ENCODE measurements at regions not wholly inside any gene's neighbourhood (a gene's known extent, or its start where the extent isn't known, plus 50 kb on each side); places are given as distances from the start of the nearest gene placed in this dataset.
"Not testable (repeated sequence)": the region's sequence is repeated elsewhere in the genome, so short reads cannot be mapped to it uniquely, and the experiment has no call there.

DNA sequence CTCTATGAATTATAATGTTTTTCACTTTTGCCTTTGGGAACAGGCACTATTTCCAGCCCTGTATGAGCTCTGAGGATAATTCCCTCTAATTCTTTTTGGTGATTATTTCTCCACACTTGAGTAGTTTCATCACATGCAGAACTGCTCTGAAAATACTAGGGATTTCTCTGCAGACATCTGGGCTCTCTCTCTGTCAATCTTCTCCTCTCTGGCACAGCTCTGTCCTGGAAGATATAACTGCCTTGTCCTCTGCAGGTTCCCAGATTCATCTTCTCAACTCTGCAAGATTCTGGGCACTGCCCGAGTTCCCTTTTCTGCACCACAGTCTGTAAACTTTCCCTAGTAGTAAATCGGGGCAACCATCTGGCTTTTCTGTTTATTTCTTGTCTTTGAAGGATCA is 131.3 kb upstream of the FMN2 start:
- no peak for DNase-seq (ENCODE audit: extremely low read depth, low read depth, low spot score)

DNA sequence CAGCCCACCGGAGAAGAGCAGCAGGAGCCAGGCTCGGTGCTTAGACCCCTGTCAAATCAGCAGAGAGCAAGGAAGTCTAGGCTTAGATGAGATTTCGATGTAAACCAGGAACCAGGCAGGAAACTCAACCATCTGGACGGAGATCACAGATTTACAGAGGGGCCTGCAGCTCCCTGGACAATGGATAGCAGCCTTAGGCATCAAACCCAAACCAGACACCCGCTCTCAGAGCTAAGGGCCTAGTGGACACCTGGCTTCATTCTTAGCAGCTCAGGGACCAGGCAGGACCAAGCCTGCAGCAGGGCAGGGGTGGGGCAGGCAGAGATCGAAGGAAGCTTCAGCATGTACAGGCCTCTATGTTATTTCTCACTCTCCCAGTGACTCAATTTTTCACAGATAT is 127.8 kb upstream of the FMN2 start:
- no peak for DNase-seq (ENCODE audit: extremely low read depth, low read depth, low spot score)

DNA sequence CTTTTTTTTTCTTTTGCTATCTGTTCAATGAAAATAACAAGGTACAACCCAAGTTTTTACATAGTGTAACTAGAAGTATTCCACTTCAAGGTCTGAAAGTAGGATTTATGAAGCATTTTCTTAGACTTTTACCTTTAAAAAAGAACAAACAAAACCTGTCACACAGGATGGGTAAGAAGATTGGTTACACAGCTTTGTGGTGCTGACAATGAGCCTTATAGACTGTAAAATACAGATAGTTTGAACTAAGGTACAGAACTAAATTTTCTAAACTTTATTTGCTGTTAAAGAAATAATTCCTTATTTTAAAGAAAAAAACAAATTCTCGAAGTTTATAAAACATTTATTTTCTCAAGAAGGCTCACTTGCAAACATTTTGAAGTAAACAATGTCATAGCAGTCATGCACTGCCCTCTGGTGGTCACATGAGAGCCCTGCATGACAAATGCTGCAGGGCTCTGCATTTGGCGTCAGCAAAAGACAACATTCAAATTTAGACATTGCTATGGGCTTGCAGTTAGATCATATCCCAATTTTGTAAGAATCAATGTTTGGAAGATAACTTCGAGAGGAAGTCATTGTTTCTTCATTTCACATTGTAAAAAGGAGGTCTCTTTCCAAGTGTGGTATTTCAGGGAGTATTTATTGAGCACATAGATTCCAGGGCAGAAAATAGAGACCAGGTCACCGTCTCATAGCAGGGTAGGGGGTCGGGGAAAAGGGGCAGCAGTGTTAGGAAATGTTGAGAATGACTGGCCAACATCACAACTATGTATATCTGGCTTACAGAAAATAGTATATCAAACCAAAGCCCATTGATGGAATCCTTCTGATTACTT is 115.3 kb upstream of the FMN2 start:
- peak; percentile 25 for DNase-seq (ENCODE audit: extremely low read depth, low read depth, low spot score)

DNA sequence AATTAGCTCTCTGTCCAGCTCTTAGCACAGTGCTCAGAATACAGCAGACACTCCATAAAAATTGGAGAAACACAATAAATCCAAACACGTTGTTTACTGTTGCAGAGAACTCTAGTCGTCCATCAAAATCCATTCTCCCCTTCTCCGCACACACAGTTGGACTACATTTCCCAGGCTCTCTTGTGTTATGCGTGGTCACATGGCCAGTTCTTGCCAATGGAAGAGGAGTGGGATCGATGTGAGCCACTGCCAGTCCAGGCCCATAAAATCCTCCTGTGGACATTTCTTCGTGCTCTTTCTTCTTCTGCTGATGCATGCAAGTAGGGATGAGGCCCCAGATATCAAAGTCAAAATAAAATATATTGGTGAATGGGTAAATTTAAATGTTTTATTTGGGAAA is 114.3 kb upstream of the FMN2 start:
- no peak for DNase-seq (ENCODE audit: extremely low read depth, low read depth, low spot score)

- DNase-seq (ENCODE audit: extremely low read depth, low read depth, low spot score), result no peak
Measured at GRCh38 chr1:239979456-239979855, 112.2 kb upstream of the FMN2 start.

- DNase-seq (ENCODE audit: extremely low read depth, low read depth, low spot score), result no peak
Measured at GRCh38 chr1:239982762-239983161, 108.9 kb upstream of the FMN2 start.

- DNase-seq (ENCODE audit: extremely low read depth, low read depth, low spot score), result no peak
Measured at GRCh38 chr1:239985044-239985443, 106.6 kb upstream of the FMN2 start.

GRCh38 chr1:239987103-239987745 is 104.5 kb upstream of the FMN2 start:
- peak; percentile 25 for DNase-seq (ENCODE audit: extremely low read depth, low read depth, low spot score)

- no peak for DNase-seq (ENCODE audit: extremely low read depth, low read depth, low spot score)
Measured at GRCh38 chr1:239989990-239990389, 101.7 kb upstream of the FMN2 start.

GRCh38 chr1:239992566-239992965 is 99.1 kb upstream of the FMN2 start:
- not testable (repeated sequence) for DNase-seq (ENCODE audit: extremely low read depth, low read depth, low spot score)

DNA sequence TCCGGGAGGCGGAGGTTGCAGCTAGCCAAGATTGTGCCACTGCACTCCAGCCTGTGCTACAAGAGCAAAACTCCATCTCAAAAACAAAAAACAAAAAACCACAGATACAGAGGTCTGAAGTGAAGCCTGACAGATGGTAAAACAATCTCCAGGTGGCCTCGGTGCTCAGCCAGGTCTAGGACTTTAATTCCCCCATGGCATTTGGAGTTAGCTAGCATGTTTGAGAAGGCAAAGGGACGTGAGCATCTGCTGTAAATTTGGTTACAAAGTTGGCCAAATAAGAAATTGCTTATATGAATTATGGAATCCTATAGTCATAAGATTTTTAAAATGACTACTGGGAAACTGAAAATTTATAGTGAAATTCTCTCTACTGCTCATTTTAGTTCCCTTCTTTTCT is 98.3 kb upstream of the FMN2 start:
- DNase-seq (ENCODE audit: extremely low read depth, low read depth, low spot score), result no peak

DNA sequence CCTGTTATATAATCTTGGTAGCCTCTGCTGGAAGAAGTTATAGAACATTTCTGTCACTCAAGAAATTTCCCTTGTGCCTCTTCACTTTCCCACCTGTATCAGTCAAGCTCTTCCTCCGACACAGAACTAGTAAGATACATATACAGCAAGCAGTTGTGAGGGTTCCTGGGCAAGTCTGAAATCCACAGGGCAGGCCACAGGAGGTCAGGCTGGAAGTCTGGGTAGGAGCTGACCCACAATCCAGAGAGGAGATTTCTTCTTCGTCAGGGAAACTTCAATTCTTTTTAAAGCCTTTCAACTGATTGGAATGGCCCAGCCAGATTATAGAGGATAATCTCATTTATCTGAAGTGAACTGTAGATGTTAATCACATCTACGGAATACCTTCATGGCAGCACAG is 96.4 kb upstream of the FMN2 start:
- DNase-seq (ENCODE audit: extremely low read depth, low read depth, low spot score), result no peak

DNA sequence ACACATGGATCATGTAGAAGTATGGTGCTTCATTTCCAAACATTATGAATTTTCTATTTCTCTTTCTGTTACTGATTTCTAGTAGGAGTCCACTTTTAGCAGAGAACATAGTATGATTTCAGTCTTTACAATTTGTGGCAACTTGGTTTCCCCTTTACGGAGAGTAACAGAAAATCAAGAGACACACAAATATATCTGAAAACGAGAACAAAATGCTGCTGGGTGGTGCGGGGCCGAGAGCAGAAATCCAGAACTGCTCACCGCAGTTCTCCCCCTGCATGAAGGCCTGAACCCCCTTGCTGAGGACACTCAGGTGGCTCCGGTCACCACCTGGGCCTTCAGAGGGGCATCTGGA is 94.5 kb upstream of the FMN2 start:
- no peak for DNase-seq (ENCODE audit: extremely low read depth, low read depth, low spot score)

DNA sequence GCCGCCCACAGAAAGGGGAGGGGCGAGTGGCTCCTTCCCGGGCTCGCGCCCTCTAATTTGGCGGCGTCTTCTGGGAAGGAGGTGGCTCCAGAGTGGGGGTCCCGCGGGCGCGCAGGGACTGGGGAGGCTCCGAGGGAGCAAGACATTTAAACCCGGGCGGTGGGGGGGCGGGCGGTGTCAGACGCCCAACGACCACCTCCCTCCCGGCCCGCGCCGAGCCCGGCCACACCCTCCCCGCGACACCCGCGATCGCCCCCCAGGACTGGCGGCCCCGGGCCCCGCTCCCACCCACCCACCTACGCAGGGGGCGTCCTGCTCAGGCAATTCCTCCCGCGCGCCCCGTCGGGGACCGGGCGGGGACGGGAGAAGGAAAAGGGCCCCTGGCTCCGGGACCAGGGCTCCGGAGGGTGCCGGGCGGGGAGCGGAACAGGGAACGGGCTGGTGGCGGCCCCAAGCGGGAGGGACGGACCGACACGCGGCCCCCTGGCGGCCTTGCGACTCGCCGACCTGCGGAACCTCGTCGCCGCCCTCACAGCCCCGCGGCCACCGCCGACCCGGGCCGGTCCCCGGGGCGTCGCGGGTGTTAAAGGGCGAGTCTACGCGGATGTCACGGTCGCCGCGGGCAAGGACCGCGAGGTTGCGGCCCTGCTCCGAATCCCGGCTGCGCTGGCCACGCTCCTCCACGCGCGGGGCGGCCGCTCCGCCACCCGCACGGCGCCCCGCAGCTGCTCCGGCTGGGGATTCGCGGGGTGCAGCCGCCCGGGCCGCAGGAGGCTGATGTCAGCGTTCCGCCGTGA is 94.0 kb upstream of the FMN2 start:
- DNase-seq (ENCODE audit: extremely low read depth, low read depth, low spot score), result no peak

DNA sequence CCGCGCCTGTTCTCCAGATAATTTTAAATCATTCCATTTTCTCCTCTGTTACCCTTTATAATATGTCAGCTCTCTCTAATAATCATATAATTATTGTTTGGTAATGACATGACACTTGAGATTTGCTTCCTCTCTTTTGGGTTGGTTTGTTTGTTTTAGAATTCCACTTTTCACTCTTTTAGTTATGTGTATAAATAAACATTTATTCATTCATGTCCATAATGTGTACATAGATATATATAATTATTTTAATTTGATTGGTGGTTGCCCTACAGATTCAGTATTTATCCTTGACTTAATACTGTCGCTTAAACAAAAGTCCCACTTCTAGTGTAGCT is 93.4 kb upstream of the FMN2 start:
- DNase-seq (ENCODE audit: extremely low read depth, low read depth, low spot score), result no peak

DNA sequence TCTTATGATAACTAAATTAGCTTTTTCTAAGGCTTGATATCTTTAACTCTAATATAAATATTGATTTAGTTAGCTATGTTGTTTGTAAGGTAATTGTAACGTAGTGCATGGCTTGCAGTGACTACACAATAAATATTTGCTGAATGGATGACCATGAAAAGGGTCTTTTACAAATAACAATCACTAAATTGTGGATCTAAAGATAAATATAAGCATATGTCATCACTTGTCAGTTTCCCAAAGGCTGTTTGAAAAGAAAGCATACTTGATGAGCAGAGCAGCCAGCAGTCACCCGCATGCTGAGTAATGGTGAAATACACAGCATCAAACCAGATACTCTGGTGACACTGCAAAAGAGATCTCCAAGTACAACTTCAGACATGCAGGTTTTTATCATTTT is 92.5 kb upstream of the FMN2 start:
- DNase-seq (ENCODE audit: extremely low read depth, low read depth, low spot score), result no peak

- no peak for DNase-seq (ENCODE audit: extremely low read depth, low read depth, low spot score)
Measured at GRCh38 chr1:240000634-240001033, 91.0 kb upstream of the FMN2 start.

DNA sequence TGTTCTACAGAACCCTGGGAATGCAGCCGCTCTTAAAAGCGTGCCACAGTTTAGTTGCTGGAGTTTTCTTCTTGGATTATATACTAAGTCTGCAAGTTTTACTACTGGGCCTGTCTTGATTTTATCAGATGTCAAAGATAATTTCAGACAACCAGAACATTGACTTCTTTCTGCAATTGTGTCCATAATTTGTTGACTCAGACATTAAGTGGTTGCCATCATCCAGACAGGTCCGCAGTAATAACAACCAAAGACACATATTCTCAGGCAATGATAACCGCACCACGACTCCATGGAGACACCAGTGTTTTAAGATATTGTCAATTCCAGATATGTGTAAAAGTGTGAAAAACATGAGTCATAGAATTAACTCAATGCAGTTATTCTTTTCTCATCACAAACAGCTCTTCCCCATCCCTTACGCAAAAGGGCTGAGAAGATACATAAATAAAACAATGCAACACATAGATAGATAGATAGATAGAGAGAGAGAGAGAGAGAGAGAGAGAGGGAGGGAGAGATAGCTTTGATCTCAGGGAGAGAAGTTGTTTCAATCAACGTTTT is 90.4 kb upstream of the FMN2 start:
- DNase-seq (ENCODE audit: extremely low read depth, low read depth, low spot score), result no peak

DNA sequence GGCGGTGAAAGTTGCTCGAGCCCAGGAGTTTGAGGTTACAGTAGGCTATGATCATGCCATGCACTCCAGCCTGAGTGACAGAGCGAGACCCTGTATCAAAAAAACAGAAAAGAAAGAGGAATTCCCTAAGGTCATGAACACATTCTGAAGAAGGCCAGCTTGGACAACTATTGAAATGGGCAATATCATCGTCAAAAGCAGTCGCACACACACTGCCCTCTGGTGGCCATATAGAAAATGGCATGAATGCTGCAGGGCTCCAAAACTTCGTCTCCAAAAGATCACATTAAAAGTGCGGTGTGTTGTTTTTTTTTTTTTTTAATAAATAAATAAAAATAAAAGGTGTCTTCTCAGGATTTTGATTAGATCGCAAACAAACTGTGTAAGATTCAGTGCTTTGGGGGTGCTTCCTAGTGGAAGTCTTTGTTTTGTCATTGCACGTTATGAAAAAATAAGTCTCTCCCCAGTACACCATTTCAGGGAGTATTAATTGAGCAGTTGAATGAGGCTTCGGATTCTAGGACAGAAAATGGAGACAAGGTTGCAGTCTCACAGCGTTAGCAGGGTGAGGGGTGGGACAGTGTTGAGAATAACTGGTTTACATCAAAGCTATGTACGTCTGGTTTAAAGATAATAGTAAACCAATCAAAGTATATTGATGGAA is 87.5 kb upstream of the FMN2 start:
- no peak for DNase-seq (ENCODE audit: extremely low read depth, low read depth, low spot score)

DNA sequence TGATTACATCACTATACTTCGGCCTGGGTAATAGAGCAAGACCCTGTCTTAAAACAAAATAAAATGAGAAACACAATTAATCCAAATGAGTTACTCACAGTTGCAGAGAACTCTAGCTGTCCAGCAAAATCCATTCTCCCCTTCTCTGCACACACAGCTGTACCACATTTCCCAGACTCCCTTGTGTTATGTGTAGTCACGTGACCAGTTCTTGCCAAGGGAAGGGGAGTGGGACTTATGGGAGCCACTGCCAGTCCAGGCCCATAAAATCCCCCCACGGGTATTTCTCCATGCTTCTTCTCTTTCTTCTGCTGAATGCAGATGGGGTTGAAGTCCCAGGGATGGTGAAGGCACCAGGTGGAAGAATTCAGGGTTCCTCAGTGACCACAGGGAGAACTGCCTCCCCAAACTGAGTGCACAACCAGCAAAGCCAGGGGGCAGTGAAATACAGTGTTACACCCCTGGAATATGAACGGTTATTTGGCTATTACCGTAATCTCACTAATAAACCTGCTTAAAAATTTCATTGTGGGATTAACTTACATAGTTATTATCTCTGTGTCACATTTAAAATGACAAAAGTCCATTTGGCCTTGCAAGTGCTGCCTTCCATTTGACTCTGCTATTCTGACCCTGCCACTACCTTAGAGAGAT is 85.6 kb upstream of the FMN2 start:
- no peak for DNase-seq (ENCODE audit: extremely low read depth, low read depth, low spot score)

DNA sequence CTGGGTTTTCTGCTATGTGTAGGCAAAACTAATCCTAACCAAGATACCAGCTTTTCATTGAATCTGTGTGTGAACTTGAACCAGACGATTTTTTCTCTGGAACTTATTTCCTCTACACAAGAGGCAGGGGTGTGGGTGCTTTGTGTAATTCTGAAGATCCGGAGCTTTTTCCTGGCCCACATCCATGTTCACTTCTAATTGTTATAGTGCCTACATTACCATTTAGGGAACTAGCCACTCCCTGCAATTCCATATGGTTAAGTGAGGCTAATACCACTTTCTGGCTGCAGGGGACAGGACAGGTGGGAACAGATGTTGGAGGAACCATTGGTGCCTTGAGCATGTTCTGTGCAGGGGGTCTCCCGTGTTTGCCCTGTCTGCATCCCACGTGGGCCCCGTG is 83.4 kb upstream of the FMN2 start:
- DNase-seq (ENCODE audit: extremely low read depth, low read depth, low spot score), result no peak
